Suppressor macrophage treated with lipopolysaccharide for 4 hours (primary cell): ENCODE measurements at regions not wholly inside any gene's neighbourhood (a gene's known extent, or its start where the extent isn't known, plus 50 kb on each side); places are given as distances from the start of the nearest gene placed in this dataset.
"Not testable (repeated sequence)": the region's sequence is repeated elsewhere in the genome, so short reads cannot be mapped to it uniquely, and the experiment has no call there.

ENCODE experiments used
- DNase-seq: peaks from one replicate; pipeline ENCODE4 v3.0.0-alpha.2; 2020

DNA sequence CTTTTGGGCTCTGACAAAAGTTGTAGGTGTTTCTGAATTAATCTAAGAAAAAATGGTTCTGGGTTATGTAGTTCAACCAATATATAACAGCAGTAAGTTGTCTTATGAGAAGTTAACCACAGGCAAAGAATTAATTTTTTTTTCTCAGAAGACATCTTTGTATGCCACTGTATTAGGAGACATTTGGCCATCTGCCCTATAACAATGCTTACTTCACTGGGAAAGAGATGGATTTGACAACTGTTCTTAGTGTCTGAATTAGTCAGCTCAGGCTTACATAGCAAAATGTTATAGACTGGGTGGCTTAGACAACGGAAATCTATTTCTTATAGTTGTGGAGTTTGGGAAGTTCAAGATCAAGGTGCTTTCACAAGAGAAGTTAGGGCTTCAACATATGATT lies 508.1 kb downstream of the STIM2 start:
- DNase-seq: no peak

GRCh38 chr4:27381815-27382214 lies 521.2 kb downstream of the STIM2 start:
- no peak for DNase-seq

DNA sequence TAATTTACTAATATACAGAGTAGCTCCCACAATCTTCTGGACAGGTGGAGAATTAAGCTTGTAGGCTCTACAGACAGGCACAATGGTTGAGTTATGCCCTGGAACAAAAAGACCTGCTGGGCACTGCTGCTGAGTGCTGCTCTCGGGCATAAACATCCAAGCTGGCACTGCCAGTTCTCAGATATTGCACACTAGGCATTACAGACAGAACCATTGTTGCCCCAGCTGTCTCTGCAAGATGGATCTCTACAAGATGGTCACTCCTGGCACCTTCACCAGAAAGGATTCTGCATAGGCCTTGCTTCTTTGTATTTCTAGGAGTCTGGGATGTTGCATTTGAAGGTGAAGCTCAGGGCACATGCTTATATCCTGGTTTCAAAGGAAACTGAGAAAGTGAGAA lies 527.1 kb downstream of the STIM2 start:
- no peak for DNase-seq

DNA sequence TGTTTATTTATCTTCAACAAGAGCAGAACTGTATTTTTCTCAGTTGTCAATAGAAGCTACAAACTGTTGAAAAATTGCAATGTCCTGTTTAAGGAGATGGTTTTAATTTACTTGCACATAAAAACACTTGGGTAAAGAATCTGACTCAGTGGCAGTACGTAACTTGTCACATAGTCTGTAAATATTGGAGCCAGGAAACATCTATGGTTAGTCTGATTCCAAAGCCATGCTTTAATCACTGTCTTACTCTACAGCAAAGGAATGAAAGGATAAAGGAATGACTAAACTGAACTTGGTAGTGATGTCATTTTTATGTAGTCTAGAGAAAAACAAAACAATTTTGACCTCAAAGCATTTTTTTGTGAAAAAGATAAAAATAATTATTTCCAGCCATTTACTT lies 537.2 kb downstream of the STIM2 start:
- DNase-seq: no peak

- DNase-seq: no peak
Observed at GRCh38 chr4:27398631-27399310, 538.1 kb downstream of the STIM2 start.

DNA sequence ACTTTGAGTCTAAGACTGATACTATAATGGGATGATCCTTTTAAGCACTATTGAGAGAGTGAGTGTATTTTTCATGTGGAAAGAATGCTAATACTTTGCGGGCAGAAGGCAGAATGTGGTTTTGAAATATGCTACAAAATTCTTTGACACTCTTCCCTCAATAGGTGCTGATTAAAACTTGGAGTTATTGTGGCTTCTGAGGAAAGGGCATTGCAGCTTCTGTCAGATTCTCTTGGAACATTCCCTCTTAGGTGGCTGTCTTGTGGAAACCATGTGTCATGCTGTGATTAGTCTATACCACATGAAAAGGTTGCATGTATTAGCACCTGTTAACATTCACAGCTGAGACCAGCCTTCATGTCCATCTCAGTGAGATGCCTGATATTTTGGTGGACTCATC lies 547.0 kb downstream of the STIM2 start:
- no peak for DNase-seq

GRCh38 chr4:27412613-27413012 lies 552.0 kb downstream of the STIM2 start:
- no peak for DNase-seq

GRCh38 chr4:27414887-27415731 lies 554.5 kb downstream of the STIM2 start:
- DNase-seq: no peak

GRCh38 chr4:27428661-27429060 lies 568.0 kb downstream of the STIM2 start:
- DNase-seq: no peak

GRCh38 chr4:27429364-27429871 lies 568.8 kb downstream of the STIM2 start:
- DNase-seq: no peak

DNA sequence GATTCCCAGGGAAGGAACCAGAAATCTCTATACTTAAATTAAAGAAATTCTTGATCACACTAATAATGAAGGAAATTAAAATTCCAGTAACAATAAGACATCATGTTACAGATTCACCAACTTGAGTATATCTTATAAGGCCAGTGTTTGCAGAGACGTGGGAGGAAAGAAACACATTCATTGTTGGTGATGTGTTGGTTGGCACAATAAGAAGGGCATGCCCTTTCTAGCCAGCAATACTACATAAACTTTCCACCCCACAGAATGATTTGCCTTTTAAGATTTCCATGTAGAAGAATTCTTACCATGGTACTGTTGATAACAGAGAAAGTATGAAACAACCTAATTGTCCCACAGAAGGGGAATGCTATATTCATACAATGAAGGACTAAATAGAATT lies 581.5 kb downstream of the STIM2 start:
- DNase-seq: no peak

- not testable (repeated sequence) for DNase-seq
Observed at GRCh38 chr4:27442661-27443060, 582.0 kb downstream of the STIM2 start.

DNA sequence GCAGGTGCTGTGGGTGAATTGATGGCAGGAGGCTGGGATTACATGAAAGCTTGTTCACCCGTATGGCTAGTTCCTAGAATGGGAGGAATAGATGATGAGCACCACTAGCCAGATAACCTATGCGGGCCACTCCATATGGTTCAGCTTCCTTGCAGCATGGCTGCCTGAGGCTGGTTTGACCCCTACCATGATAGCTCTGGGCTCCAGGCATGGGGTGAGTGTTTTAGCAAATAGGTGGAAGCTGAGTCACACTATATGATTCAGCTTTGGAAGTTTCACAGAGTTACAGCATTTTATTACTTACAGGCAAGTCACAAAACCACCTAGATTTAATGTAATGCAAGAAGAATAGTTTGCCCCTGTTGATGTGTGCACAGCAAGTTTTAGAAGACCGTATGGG lies 603.2 kb downstream of the STIM2 start:
- no peak for DNase-seq

DNA sequence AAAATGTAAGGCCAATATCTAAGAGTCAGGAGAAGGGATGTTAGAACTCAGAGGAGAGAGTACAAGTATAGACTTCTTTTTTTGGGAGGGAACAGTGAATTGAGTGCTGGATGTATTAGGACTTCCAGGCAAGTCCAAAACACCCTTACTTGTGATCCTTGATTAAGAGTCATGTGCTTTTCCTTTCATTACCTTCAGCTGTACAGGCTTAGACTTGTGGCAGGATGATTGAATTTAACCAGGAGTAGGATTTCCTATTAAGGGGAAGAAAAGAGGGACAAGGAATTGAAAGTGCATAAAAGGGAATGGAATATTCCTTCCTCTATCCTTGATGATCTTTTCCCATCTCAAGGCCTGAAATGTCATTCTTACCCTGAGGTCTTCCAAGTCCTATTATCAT lies 606.7 kb downstream of the STIM2 start:
- DNase-seq: no peak

- DNase-seq: no peak
Observed at GRCh38 chr4:27472364-27472763, 611.7 kb downstream of the STIM2 start.

- DNase-seq: no peak
Observed at GRCh38 chr4:27474691-27475090, 614.0 kb downstream of the STIM2 start.

GRCh38 chr4:27484216-27484615 lies 623.6 kb downstream of the STIM2 start:
- DNase-seq: no peak

GRCh38 chr4:27490315-27490714 lies 629.7 kb downstream of the STIM2 start:
- no peak for DNase-seq

GRCh38 chr4:27490766-27491165 lies 630.1 kb downstream of the STIM2 start:
- DNase-seq: no peak

- DNase-seq: no peak
Observed at GRCh38 chr4:27506401-27506800, 645.8 kb downstream of the STIM2 start.

DNA sequence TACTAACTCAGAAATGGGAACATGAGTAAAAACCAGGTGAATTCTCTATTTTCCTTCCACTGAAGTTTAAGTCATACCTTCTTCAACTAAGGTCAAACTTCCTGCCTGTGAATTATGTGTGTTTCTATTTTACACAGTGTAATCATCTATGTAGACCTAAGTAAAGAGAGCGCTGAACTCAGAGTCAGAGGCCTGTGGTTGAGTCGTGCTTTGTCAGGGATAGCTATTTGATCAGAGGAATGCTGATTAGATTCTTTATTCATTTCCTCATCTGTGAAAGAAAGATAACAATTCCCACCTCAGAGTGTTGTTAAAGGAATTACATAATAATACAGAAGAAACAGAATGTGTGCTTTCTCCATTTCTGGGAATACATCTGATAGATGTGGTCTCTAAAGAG lies 654.1 kb downstream of the STIM2 start:
- no peak for DNase-seq

DNA sequence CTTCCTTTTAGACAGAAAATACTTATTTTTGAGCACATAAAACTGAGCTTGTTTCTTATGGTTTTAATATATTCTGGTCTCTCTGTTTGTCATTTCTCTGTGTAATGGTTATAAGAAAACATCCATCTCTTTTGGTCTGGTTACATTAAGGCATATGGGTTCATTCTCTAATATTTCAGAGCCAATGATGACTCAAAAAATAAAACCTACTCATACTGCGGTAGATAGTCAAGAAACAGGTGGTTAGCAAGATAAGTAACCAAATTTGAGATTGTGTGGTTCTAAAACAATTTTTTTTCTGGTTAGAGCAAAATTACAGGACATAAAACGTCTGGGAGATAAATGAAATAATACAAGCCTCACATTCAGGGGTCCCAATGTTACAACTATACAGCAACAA lies 654.5 kb downstream of the STIM2 start:
- DNase-seq: no peak

DNA sequence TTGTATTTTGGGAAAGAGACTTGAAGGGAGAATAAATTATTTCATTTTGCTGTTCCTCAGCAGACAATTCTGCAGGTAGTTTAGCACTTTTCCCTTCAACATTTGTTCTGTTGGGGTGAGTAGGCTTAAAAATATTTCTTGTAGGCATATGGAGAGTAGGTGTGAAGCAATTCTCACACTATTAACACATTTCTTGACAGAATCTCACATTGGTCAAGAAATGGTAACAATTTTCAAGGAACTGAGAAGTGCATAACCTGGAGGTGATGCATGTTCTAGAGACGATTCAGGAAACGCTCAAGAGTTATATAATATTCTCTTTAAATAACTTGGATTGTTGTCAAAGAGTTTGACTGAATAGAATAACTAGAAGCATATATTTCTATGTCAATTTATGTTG lies 658.2 kb downstream of the STIM2 start:
- DNase-seq: no peak

DNA sequence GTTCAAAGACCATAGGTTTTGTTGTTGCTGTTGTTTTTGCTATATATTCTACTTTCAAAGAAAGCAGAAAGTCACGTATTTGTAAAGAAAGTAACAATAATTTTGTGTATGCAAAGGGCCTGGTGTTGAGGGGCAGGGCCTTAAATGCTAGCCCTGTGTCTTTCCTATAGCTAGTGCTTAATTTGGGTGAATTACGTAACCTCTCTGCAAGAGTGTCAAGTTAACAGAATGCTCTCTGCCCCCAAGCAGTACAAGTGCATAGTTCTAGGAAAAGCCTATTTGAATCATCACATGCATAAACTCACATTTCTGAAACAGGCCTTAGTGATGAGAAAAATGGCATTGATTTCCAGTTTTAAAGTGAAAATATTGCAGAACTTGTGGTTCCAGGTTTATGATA lies 663.6 kb downstream of the STIM2 start:
- no peak for DNase-seq
